GM18868 (cell line): ENCODE measurements at regions not wholly inside any gene's neighbourhood (a gene's known extent, or its start where the extent isn't known, plus 50 kb on each side); places are given as distances from the start of the nearest gene placed in this dataset.

Source experiments
- ATAC-seq: cut with Tn5 transposase; IDR thresholded peaks from one replicate; pipeline ENCODE4 v1.9.1; 2021; ENCODE audit warnings: mild to moderate bottlenecking, moderate library complexity; ENCODE audit not compliant: unreplicated experiment

GRCh38 chr11:32316232-32316631, 119.1 kb downstream of the WT1 start:
- ATAC-seq = peak; percentile 47

DNA sequence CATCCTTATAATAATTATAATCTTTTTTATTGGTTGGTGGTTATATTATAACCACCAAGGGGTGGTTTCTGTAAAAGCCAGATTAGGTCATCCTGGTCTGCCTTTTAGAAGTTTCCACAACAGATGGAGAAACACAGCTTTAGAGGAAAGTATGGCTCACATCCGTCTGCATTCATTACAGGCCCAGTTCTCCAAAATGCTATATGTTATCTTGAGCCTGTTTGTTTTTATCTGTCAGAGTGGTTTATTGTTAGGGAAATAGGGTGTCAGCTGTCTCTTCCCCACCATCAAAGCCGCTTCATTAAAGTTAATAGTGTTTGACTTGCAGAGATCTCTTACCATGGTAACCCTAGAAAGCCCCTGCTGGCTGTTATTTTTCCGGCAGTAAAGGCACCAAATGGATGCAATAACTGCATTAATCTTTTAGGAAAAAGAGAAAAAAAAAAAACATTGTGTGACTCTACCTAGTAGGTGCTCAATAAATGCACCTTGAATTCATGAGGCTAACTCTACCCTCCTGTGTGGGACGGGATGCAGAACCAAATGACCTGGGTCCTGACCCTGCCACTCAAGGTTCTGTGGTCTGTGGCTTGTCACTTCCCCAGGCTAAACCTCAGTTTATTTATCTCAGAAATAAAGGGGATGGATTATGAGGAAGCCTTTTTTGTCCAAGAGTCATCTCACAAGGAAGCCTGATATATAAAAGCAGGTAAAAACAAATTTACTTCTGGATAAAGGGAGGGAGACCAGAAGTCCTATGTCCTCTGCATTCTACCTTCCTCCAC, 118.3 kb downstream of the WT1 start:
- ATAC-seq = no peak

GRCh38 chr11:32317643-32318042, 117.7 kb downstream of the WT1 start:
- no peak for ATAC-seq

DNA sequence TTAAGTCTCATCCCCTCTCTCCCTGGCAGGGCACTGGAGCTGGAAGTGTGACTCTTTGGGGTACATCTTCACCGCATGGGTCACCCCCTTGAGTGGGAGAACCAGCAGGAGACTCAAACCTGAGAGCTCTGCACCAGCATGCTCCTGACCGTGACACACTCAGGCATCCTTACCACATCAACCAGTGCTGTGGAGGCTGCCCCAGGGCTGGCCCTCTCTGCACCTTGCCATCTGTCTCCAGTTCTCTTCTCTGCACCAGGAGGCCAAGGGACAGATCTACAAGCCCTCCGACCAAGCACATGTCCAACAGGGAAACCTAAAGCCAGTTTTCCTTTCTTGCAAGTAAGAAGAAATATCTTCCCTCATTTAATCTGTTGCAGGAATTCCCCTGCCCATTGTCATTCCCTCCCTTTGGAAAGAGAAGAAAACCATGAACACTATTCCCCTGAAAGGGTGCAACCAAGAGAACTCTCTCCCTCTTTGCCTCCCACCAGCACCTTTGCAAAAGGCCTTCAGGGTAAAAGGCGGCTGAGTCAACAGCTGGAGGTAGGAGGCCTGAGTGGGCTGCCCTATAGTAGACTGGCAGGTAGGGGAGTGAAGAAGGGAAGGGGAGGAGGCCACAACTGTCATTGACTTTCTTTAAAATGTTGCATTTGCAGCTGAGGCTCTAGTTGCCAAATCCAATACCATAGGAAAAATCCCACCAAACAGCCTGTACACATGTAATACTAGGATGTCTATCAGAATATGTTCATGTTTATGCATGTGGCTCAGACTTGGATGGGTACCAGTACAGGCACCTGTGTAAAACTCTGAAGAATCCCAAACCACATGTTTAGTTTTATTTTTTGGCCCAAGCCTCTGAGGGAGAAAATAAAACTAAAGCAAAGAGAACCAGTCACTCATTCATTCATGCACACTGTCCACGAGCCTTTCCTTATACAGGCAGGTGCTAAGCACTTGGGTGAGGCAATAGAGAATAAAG, 117.0 kb downstream of the WT1 start:
- ATAC-seq = no peak

- no peak for ATAC-seq
These were observed 111.6 kb downstream of the WT1 start for GRCh38 chr11:32323814-32324130.

GRCh38 chr11:32325187-32325586, 110.2 kb downstream of the WT1 start:
- ATAC-seq = no peak

GRCh38 chr11:32325725-32326124, 109.6 kb downstream of the WT1 start:
- ATAC-seq = no peak

DNA sequence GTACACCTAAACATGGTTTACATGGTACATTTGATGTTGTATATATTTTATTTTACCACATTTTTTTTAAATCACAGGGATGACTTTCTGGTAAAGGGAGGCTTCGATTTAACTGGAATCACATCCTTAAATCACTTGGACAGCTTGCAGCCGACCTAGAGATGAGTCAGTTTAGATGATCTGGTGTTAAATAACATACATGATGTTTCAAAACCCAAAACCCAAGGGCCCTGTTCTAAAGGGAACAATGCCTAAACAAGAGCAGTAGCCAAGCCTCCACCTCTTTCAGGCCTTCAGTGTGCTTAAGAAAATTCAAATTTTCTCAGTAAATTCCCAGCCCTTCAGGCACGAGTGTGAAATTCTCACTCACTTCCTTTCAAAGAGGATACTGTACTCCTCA, 108.8 kb downstream of the WT1 start:
- ATAC-seq = no peak

- no peak for ATAC-seq
These were observed 106.9 kb downstream of the WT1 start for GRCh38 chr11:32328392-32328791.

- no peak for ATAC-seq
These were observed 104.2 kb downstream of the WT1 start for GRCh38 chr11:32331098-32331497.

- ATAC-seq = peak; percentile 51
These were observed 103.5 kb downstream of the WT1 start for GRCh38 chr11:32331792-32332191.

- ATAC-seq = peak; percentile 6
These were observed 102.4 kb downstream of the WT1 start for GRCh38 chr11:32332990-32333319.

DNA sequence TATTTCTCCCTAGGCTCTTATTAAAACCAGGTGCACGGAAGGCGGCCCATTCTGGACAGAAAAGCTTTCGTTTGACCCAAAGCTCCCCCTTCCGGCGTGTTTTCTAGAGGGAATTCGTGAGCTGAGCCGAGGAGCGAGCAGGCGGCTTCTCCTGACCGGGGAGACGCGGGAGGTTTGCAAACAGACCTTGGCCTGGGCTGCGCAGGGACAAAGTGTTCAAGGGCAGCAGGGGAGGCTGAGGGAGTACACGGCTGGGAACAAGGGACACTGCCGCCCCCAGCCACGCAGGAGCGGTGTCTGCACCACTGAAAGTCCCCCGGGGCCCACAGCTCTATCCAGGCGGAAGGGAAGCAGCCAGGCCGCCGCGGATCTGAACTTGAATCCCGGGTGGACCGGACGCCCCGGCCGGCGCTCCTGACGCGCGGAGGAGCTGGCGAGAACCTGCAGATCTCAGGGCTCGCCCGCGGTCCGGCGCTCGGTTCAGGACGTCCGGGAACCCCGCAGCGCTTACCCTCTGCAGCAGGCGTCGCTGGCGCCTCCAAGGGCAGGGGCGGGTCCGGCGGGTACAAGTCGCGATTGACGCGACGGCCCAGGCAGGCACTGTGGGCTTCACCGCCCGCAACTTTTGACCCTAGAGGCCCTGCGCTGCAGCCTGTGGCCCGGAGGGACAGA, 101.9 kb downstream of the WT1 start:
- ATAC-seq = peak; percentile 46

- ATAC-seq = no peak
These were observed 100.5 kb downstream of the WT1 start for GRCh38 chr11:32334822-32335221.
